GM18502 (cell line): ENCODE measurements at regions not wholly inside any gene's neighbourhood (a gene's known extent, or its start where the extent isn't known, plus 50 kb on each side); places are given as distances from the start of the nearest gene placed in this dataset.
A peak's percentile ranks its signal among the peaks of the same experiment; 100 is the strongest.

Experiments
- ATAC-seq: cut with Tn5 transposase; IDR thresholded peaks from one replicate; pipeline ENCODE4 v1.9.1; 2021; ENCODE audit warnings: mild to moderate bottlenecking; ENCODE audit not compliant: unreplicated experiment, poor library complexity

- no peak for ATAC-seq
Observed at GRCh38 chr9:1458503-1458902, 408.3 kb downstream of the DMRT2 start.

GRCh38 chr9:1460143-1460769, 410.1 kb downstream of the DMRT2 start:
- ATAC-seq: peak; percentile 69

GRCh38 chr9:1461812-1462211, 411.7 kb downstream of the DMRT2 start:
- ATAC-seq: no peak

GRCh38 chr9:1462626-1463308, 412.6 kb downstream of the DMRT2 start:
- no peak for ATAC-seq

- ATAC-seq: peak; percentile 95
Observed at GRCh38 chr9:1469996-1470395, 419.8 kb downstream of the DMRT2 start.

- ATAC-seq: no peak
Observed at GRCh38 chr9:1473956-1474634, 423.9 kb downstream of the DMRT2 start.

- ATAC-seq: no peak
Observed at GRCh38 chr9:1474671-1475070, 424.5 kb downstream of the DMRT2 start.

GRCh38 chr9:1490341-1491232, 440.4 kb downstream of the DMRT2 start:
- ATAC-seq: peak; percentile 73

- ATAC-seq: no peak
Observed at GRCh38 chr9:1492156-1492555, 442.0 kb downstream of the DMRT2 start.

GRCh38 chr9:1495282-1496030, 445.3 kb downstream of the DMRT2 start:
- ATAC-seq: no peak

GRCh38 chr9:1505489-1505888, 455.3 kb downstream of the DMRT2 start:
- no peak for ATAC-seq

GRCh38 chr9:1510712-1511111, 460.6 kb downstream of the DMRT2 start:
- no peak for ATAC-seq

- ATAC-seq: no peak
Observed at GRCh38 chr9:1513105-1513504, 462.9 kb downstream of the DMRT2 start.

GRCh38 chr9:1514250-1514649, 464.1 kb downstream of the DMRT2 start:
- ATAC-seq: no peak

- ATAC-seq: no peak
Observed at GRCh38 chr9:1514776-1515363, 464.7 kb downstream of the DMRT2 start.

GRCh38 chr9:1515557-1515956, 465.4 kb downstream of the DMRT2 start:
- ATAC-seq: no peak

- ATAC-seq: no peak
Observed at GRCh38 chr9:1521547-1521946, 471.4 kb downstream of the DMRT2 start.

GRCh38 chr9:1522219-1522767, 472.1 kb downstream of the DMRT2 start:
- peak; percentile 75 for ATAC-seq

- ATAC-seq: no peak
Observed at GRCh38 chr9:1528456-1528855, 478.3 kb downstream of the DMRT2 start.
